ENCODE measurements at regions not wholly inside any gene's neighbourhood (a gene's known extent, or its start where the extent isn't known, plus 50 kb on each side); places are given as distances from the start of the nearest gene placed in this dataset.
A peak's percentile ranks its signal among the peaks of the same experiment; 100 is the strongest.
"Not testable (repeated sequence)": the region's sequence is repeated elsewhere in the genome, so short reads cannot be mapped to it uniquely, and the experiment has no call there.

- H3K27me3 ChIP-seq (ENCODE audit: control insufficient read depth in 3 of 3, insufficient read depth in 3 of 3, low read depth in 1 of 3, low read length in 3 of 3); H3K36me3 ChIP-seq (replicated peaks in 1 of 2; ENCODE audit: control insufficient read depth in 2 of 2, insufficient read depth in 2 of 2, low read length in 2 of 2); H3K79me1 ChIP-seq (ENCODE audit: low read depth, low read length); H2BK120ac ChIP-seq (ENCODE audit: low read depth, low read length); H3K4me1 ChIP-seq (ENCODE audit: control insufficient read depth in 2 of 2, insufficient read depth in 1 of 2, low read depth in 1 of 2, low read length in 2 of 2); H3K4me2 ChIP-seq (ENCODE audit: insufficient read depth, low read length, poor library complexity, severe bottlenecking); H3K9ac ChIP-seq (ENCODE audit: low read depth, low read length, poor library complexity); H2BK12ac ChIP-seq (ENCODE audit: low read length); H3K4me3 ChIP-seq (ENCODE audit: low read length in 2 of 2); H3K9me3 ChIP-seq (replicated peaks in 1 of 2; ENCODE audit: control insufficient read depth in 2 of 2, insufficient read depth in 1 of 2, low read depth in 1 of 2, low read length in 2 of 2); DNase-seq (ENCODE audit: low spot score); H4K8ac ChIP-seq (ENCODE audit: low read depth, low read length); H3K18ac ChIP-seq (ENCODE audit: low read length); H3K14ac ChIP-seq (ENCODE audit: low read length); H2BK15ac ChIP-seq (ENCODE audit: low read length); H3K27ac ChIP-seq (replicated peaks; ENCODE audit: low read length); H3K23ac ChIP-seq (ENCODE audit: low read depth, low read length, poor library complexity); H3K4ac ChIP-seq (ENCODE audit: low read length); H2AK5ac ChIP-seq (ENCODE audit: low read depth, low read length); H4K91ac ChIP-seq (ENCODE audit: low read depth, low read length, poor library complexity); H2BK5ac ChIP-seq (ENCODE audit: low read length); H2AFZ ChIP-seq (ENCODE audit: low read length): not testable (repeated sequence)
- WGBS, 2 donors (ENCODE audit: extremely low coverage in 2 of 2, insufficient read length in 2 of 2, insufficient replicate concordance in 1 of 2), result no CpG with 5 or more reads among the region's 3 CpGs
Measured at GRCh38 chr3:106448372-106448966, 579.7 kb upstream of the CBLB start.

- no peaks in the 10 kb centered on the region for H3K9me3 ChIP-seq (replicated peaks in 1 of 2; ENCODE audit: control insufficient read depth in 2 of 2, insufficient read depth in 1 of 2, low read depth in 1 of 2, low read length in 2 of 2)
Measured at GRCh38 chr3:106452096-106452495, 583.3 kb upstream of the CBLB start.

DNA sequence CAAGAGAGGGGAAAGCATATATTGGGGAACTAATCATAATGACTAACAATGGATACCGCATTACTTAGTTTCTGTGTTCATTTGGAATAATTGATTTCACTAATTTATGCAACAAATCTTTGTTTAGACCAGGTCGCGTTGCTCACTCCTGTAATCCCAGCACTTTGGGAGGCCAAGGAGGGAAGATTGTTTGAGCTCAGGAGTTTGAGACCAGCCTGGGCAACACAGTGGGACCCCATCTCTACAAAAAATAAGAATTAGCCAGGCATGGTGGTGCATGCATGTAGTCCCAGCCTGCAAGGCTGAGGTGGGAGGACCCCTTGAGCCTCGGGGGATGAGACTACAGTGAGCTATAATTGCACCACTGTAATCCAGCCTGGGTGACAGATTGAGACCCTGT lies 585.7 kb upstream of the CBLB start:
- no peak overlapping the region for H2AK5ac ChIP-seq (ENCODE audit: low read depth, low read length)
- H3K4me1 ChIP-seq (ENCODE audit: control insufficient read depth in 2 of 2, insufficient read depth in 1 of 2, low read depth in 1 of 2, low read length in 2 of 2), result peaks cover 0 to 11% of the 10 kb centered on the region in 2 donors
- no peak overlapping the region for H2BK5ac ChIP-seq (ENCODE audit: low read length)
- no peak overlapping the region for H3K4me2 ChIP-seq (ENCODE audit: insufficient read depth, low read length, poor library complexity, severe bottlenecking)
- H3K14ac ChIP-seq (ENCODE audit: low read length), result no peak overlapping the region
- no peak overlapping the region for H3K27ac ChIP-seq (replicated peaks; ENCODE audit: low read length)
- H3K18ac ChIP-seq (ENCODE audit: low read length), result no peak overlapping the region
- no peak for DNase-seq (ENCODE audit: low spot score)
- no peak overlapping the region for H3K9ac ChIP-seq (ENCODE audit: low read depth, low read length, poor library complexity)
- H4K8ac ChIP-seq (ENCODE audit: low read depth, low read length), result no peak overlapping the region
- no peaks in the 10 kb centered on the region for H3K9me3 ChIP-seq (replicated peaks in 1 of 2; ENCODE audit: control insufficient read depth in 2 of 2, insufficient read depth in 1 of 2, low read depth in 1 of 2, low read length in 2 of 2)
- no peaks in the 10 kb centered on the region for H3K36me3 ChIP-seq (replicated peaks in 1 of 2; ENCODE audit: control insufficient read depth in 2 of 2, insufficient read depth in 2 of 2, low read length in 2 of 2)
- no peak overlapping the region for H2BK12ac ChIP-seq (ENCODE audit: low read length)
- no peak overlapping the region for H2BK15ac ChIP-seq (ENCODE audit: low read length)
- no peak overlapping the region for H2AFZ ChIP-seq (ENCODE audit: low read length)
- no peak overlapping the region for H3K4me3 ChIP-seq (ENCODE audit: low read length in 2 of 2)
- no peak overlapping the region for H3K23ac ChIP-seq (ENCODE audit: low read depth, low read length, poor library complexity)
- H3K79me1 ChIP-seq (ENCODE audit: low read depth, low read length), result no peaks in the 10 kb centered on the region
- H4K91ac ChIP-seq (ENCODE audit: low read depth, low read length, poor library complexity), result no peak overlapping the region
- WGBS, 2 donors (ENCODE audit: extremely low coverage in 2 of 2, insufficient read length in 2 of 2, insufficient replicate concordance in 1 of 2), result no CpG with 5 or more reads among the region's 4 CpGs
- H2BK120ac ChIP-seq (ENCODE audit: low read depth, low read length), result no peak overlapping the region
- H3K27me3 ChIP-seq (ENCODE audit: control insufficient read depth in 3 of 3, insufficient read depth in 3 of 3, low read depth in 1 of 3, low read length in 3 of 3), result no peaks in the 10 kb centered on the region
- no peak overlapping the region for H3K4ac ChIP-seq (ENCODE audit: low read length)

More at GRCh38 chr3:106452096-106452495, 583.3 kb upstream of the CBLB start:
- Histone ChIP-seq H2BK12ac (ENCODE audit: low read length) (no peak overlapping the region), H2BK15ac (ENCODE audit: low read length) (no peak overlapping the region), H3K18ac (ENCODE audit: low read length) (no peak overlapping the region), H2AFZ (ENCODE audit: low read length) (peak overlapping the region; percentile 54), H3K27ac (replicated peaks; ENCODE audit: low read length) (no peak overlapping the region), H2BK5ac (ENCODE audit: low read length) (no peak overlapping the region), H3K9ac (ENCODE audit: low read depth, low read length, poor library complexity) (no peak overlapping the region), H4K91ac (ENCODE audit: low read depth, low read length, poor library complexity) (no peak overlapping the region), H3K79me1 (ENCODE audit: low read depth, low read length) (no peaks in the 10 kb centered on the region), H3K14ac (ENCODE audit: low read length) (no peak overlapping the region), H3K36me3 (replicated peaks in 1 of 2; ENCODE audit: control insufficient read depth in 2 of 2, insufficient read depth in 2 of 2, low read length in 2 of 2) (no peaks in the 10 kb centered on the region), H2AK5ac (ENCODE audit: low read depth, low read length) (no peak overlapping the region), H3K4ac (ENCODE audit: low read length) (no peak overlapping the region), H3K4me1 (ENCODE audit: control insufficient read depth in 2 of 2, insufficient read depth in 1 of 2, low read depth in 1 of 2, low read length in 2 of 2) (peaks cover 0 to 4% of the 10 kb centered on the region in 2 donors), H3K4me3 (ENCODE audit: low read length in 2 of 2) (no peak overlapping the region), H3K23ac (ENCODE audit: low read depth, low read length, poor library complexity) (no peak overlapping the region), H4K8ac (ENCODE audit: low read depth, low read length) (no peak overlapping the region), H3K4me2 (ENCODE audit: insufficient read depth, low read length, poor library complexity, severe bottlenecking) (no peak overlapping the region), H3K27me3 (ENCODE audit: control insufficient read depth in 3 of 3, insufficient read depth in 3 of 3, low read depth in 1 of 3, low read length in 3 of 3) (no peaks in the 10 kb centered on the region), H2BK120ac (ENCODE audit: low read depth, low read length) (no peak overlapping the region)
- no CpG with 5 or more reads among the region's 1 CpG for WGBS, 2 donors (ENCODE audit: extremely low coverage in 2 of 2, insufficient read length in 2 of 2, insufficient replicate concordance in 1 of 2)
- DNase-seq (ENCODE audit: low spot score), result no peak

DNA sequence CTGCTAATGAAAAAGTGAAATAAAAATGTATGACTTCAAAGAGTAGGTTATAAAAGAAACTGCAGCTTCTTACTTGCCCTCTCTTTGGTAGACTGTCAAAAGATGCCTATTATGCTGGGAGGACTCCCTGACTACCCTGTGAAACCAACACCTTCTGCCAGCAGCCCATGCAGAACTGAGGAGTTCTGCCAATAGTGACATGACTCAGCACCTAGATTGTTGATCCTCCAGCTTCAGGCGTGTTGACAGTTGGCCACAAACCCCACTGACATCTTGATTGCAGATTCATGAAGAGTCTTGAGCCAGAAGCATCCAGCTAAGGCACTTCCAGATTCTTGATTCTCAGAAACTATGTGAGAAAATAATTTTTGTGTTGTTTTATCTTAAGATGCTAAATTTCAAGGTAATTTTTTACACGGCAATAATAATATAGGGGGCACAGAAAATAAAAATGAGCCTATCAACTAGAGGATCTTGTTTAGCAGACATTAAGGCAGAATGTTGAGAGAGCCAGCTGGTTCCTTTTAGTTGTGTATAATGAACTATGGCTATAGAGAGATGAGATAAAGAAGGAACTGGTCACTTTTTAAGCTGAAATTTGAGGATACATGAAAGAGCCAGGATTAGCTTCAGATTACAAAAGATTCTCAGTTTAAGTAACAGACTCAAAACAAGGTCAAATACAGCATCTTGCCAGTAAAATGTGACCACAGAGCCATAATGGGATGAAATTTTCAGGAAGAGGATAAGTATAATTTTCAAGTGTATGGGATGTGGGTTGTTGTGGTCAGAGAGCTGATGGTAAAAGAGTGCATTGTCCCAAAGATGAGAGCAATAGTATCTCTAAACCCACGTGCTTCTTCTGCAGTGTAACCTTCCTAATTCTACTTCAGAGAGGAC lies 588.7 kb upstream of the CBLB start:
- no CpG with 5 or more reads among the region's 3 CpGs for WGBS, 2 donors (ENCODE audit: extremely low coverage in 2 of 2, insufficient read length in 2 of 2, insufficient replicate concordance in 1 of 2)
- DNase-seq (ENCODE audit: low spot score), result no peak

More for the DNA sequence above, 588.7 kb upstream of the CBLB start:
- Histone ChIP-seq H3K4me1 (ENCODE audit: control insufficient read depth in 2 of 2, insufficient read depth in 1 of 2, low read depth in 1 of 2, low read length in 2 of 2) (peaks cover 0 to 11% of the 10 kb centered on the region in 2 donors), H3K79me1 (ENCODE audit: low read depth, low read length) (no peaks in the 10 kb centered on the region), H3K9me3 (replicated peaks in 1 of 2; ENCODE audit: control insufficient read depth in 2 of 2, insufficient read depth in 1 of 2, low read depth in 1 of 2, low read length in 2 of 2) (peaks cover 0 to 2% of the 10 kb centered on the region in 2 donors), H2BK5ac (ENCODE audit: low read length) (no peak overlapping the region), H3K27me3 (ENCODE audit: control insufficient read depth in 3 of 3, insufficient read depth in 3 of 3, low read depth in 1 of 3, low read length in 3 of 3) (no peaks in the 10 kb centered on the region), H3K18ac (ENCODE audit: low read length) (no peak overlapping the region), H3K36me3 (replicated peaks in 1 of 2; ENCODE audit: control insufficient read depth in 2 of 2, insufficient read depth in 2 of 2, low read length in 2 of 2) (no peaks in the 10 kb centered on the region), H2AK5ac (ENCODE audit: low read depth, low read length) (no peak overlapping the region), H3K9ac (ENCODE audit: low read depth, low read length, poor library complexity) (no peak overlapping the region), H3K4me2 (ENCODE audit: insufficient read depth, low read length, poor library complexity, severe bottlenecking) (no peak overlapping the region), H3K23ac (ENCODE audit: low read depth, low read length, poor library complexity) (no peak overlapping the region), H2AFZ (ENCODE audit: low read length) (no peak overlapping the region), H2BK15ac (ENCODE audit: low read length) (no peak overlapping the region), H3K14ac (ENCODE audit: low read length) (no peak overlapping the region), H3K4ac (ENCODE audit: low read length) (no peak overlapping the region), H2BK120ac (ENCODE audit: low read depth, low read length) (no peak overlapping the region), H3K4me3 (ENCODE audit: low read length in 2 of 2) (no peak overlapping the region), H4K91ac (ENCODE audit: low read depth, low read length, poor library complexity) (no peak overlapping the region), H3K27ac (replicated peaks; ENCODE audit: low read length) (no peak overlapping the region), H4K8ac (ENCODE audit: low read depth, low read length) (no peak overlapping the region), H2BK12ac (ENCODE audit: low read length) (no peak overlapping the region)

All from neuronal stem cell (in vitro differentiated cells).